ENCODE measurements at regions not wholly inside any gene's neighbourhood (a gene's known extent, or its start where the extent isn't known, plus 50 kb on each side); places are given as distances from the start of the nearest gene placed in this dataset.

- TF ChIP-seq POLR2A (IDR thresholded peaks at IDR 0.05) = no peak
- TF ChIP-seq CTCF (IDR thresholded peaks at IDR 0.05) = no peak
- no peak for DNase-seq (ENCODE audit: low spot score in 2 of 2)
- intact Hi-C loops (cut with DNase I; ENCODE audit: low total_unique reads) = no loop called here
- no peak overlapping the region for H3K4me3 ChIP-seq (ENCODE audit: low read depth, poor library complexity, severe bottlenecking)
These were observed 339.3 kb downstream of the BCKDHB start for GRCh38 chr6:80445751-80446150.

GRCh38 chr6:80442366-80442765 lies 335.9 kb downstream of the BCKDHB start:
- intact Hi-C loops (cut with DNase I; ENCODE audit: low total_unique reads) = no loop called here
- no peak overlapping the region for H3K4me3 ChIP-seq (ENCODE audit: low read depth, poor library complexity, severe bottlenecking)
- TF ChIP-seq POLR2A (IDR thresholded peaks at IDR 0.05) (no peak), CTCF (IDR thresholded peaks at IDR 0.05) (no peak)
- DNase-seq (ENCODE audit: low spot score in 2 of 2) = no peak

GRCh38 chr6:80441131-80441530 lies 334.7 kb downstream of the BCKDHB start:
- no peak overlapping the region for H3K4me3 ChIP-seq (ENCODE audit: low read depth, poor library complexity, severe bottlenecking)
- intact Hi-C loops (cut with DNase I; ENCODE audit: low total_unique reads) = no loop called here
- no peak for TF ChIP-seq POLR2A (IDR thresholded peaks at IDR 0.05)
- TF ChIP-seq CTCF (IDR thresholded peaks at IDR 0.05) = no peak
- no peak for DNase-seq (ENCODE audit: low spot score in 2 of 2)

GRCh38 chr6:80440496-80441115 lies 334.1 kb downstream of the BCKDHB start:
- TF ChIP-seq CTCF (IDR thresholded peaks at IDR 0.05) = no peak
- TF ChIP-seq POLR2A (IDR thresholded peaks at IDR 0.05) = no peak
- WGBS, 2 donors = 69 to 79% methylated on average over 6 of the region's 6 CpGs
- H3K4me3 ChIP-seq (ENCODE audit: low read depth, poor library complexity, severe bottlenecking) = no peak overlapping the region
- DNase-seq (ENCODE audit: low spot score in 2 of 2) = no peak
- intact Hi-C loops (cut with DNase I; ENCODE audit: low total_unique reads) = no loop called here

- TF ChIP-seq CTCF (IDR thresholded peaks at IDR 0.05) (no peak), POLR2A (IDR thresholded peaks at IDR 0.05) (no peak)
- H3K4me3 ChIP-seq (ENCODE audit: low read depth, poor library complexity, severe bottlenecking) = no peak overlapping the region
- no peak for DNase-seq (ENCODE audit: low spot score in 2 of 2)
- intact Hi-C loops (cut with DNase I; ENCODE audit: low total_unique reads) = no loop called here
These were observed 333.4 kb downstream of the BCKDHB start for GRCh38 chr6:80439721-80440470.

- WGBS, 2 donors = 51 to 52% methylated on average over 2 of the region's 2 CpGs
- intact Hi-C loops (cut with DNase I; ENCODE audit: low total_unique reads) = no loop called here
- no peak overlapping the region for H3K4me3 ChIP-seq (ENCODE audit: low read depth, poor library complexity, severe bottlenecking)
- DNase-seq (ENCODE audit: low spot score in 2 of 2) = no peak
- TF ChIP-seq CTCF (IDR thresholded peaks at IDR 0.05) (no peak), POLR2A (IDR thresholded peaks at IDR 0.05) (no peak)
These were observed 332.3 kb downstream of the BCKDHB start for GRCh38 chr6:80438772-80439171.

Measured in lower leg skin (tissue), 4 donors.